Osteocyte (in vitro differentiated cells): ENCODE measurements at regions not wholly inside any gene's neighbourhood (a gene's known extent, or its start where the extent isn't known, plus 50 kb on each side); places are given as distances from the start of the nearest gene placed in this dataset.

Experiments
- DNase-seq: peaks from one replicate; pipeline ENCODE4 v3.0.0; 2021; ENCODE audit warnings: mixed read lengths; ENCODE audit not compliant: unreplicated experiment; ENCODE audit errors: extremely low spot score
- H3K27ac Mint-ChIP-seq: one replicate; pipeline ENCODE4 v1.8.0; 2021; ENCODE audit warnings: mild to moderate bottlenecking, mixed read lengths; ENCODE audit not compliant: unreplicated experiment
- H3K27me3 Mint-ChIP-seq: one replicate; pipeline ENCODE4 v1.8.0; 2021; ENCODE audit warnings: mixed read lengths; ENCODE audit not compliant: unreplicated experiment
- H3K36me3 Mint-ChIP-seq: one replicate; pipeline ENCODE4 v1.8.0; 2021; ENCODE audit warnings: mixed read lengths; ENCODE audit not compliant: unreplicated experiment
- H3K4me1 Mint-ChIP-seq: one replicate; pipeline ENCODE4 v1.8.0; 2021; ENCODE audit warnings: mixed read lengths; ENCODE audit not compliant: unreplicated experiment
- H3K4me3 Mint-ChIP-seq: one replicate; pipeline ENCODE4 v1.8.0; 2021; ENCODE audit warnings: mild to moderate bottlenecking, moderate library complexity, mixed read lengths; ENCODE audit not compliant: unreplicated experiment
- H3K9me3 Mint-ChIP-seq: one replicate; pipeline ENCODE4 v1.8.0; 2021; ENCODE audit warnings: mixed read lengths; ENCODE audit not compliant: unreplicated experiment
- CTCF ChIP-seq: fragments of 200-600 bp; sonication (generic); IDR thresholded peaks from 2 replicates; pipeline ENCODE4 v1.5.0; 2021; ENCODE audit warnings: antibody characterized with exemption, mild to moderate bottlenecking, moderate library complexity

DNA sequence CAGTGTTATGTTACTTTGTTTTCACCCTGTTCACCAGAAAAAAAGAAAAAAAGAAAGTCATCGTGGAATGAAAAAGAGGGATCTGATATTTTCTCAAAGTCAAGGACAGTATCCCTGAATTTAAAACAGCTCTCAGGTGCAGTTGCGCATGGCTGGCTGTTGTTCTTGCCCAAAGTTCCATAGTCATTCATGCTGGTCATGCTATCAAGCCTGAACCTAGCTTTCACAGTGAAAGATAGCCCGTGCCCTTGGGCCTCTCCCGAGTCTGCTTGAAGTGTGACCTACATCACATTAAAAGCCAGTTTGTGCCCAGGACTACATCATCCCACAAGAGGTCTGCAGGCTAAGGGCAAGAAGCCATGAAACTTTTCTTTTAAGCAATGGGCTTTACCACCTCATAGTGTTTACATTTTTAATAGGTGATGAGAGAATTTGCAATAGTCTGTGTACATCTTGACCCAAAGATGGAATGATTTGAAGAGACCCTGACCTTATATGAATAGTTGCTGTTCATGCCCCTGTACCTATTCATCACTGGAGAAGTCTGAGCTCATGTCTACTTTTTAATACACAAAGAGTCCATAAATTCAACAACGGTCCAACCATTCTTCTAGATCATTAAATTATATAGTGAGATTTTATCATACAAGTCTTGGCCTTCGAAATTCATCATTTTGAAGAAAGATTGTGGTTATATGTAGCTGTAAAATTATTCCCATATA lies 522.5 kb upstream of the MCTP2 start:
- Mint-ChIP-seq H3K27me3 (no peaks in the 10 kb centered on the region), H3K4me1 (no peaks in the 10 kb centered on the region), H3K27ac (no peak overlapping the region), H3K36me3 (no peaks in the 10 kb centered on the region), H3K9me3 (peaks cover 10% of the 10 kb centered on the region), H3K4me3 (no peak overlapping the region)
- no peak for TF ChIP-seq CTCF
- no peak for DNase-seq

DNA sequence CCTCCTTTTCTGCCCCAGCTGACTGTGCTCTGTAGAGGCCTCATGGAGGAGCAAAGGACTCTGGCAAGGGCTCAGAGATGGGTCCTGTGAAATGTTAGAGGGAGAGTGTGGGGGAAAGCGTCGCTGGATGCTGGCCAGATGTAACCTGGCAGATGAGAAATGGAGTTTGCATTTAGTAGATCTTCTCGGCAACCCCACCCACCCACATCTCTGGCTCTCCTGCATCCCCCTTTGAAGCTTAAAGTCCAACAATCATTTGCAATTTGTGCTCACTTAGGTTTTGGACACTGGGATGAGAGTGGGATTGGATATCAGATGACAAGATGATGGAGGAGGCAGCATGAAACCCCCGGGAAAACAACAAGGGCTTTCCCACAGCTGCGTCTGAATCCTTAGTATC lies 523.6 kb upstream of the MCTP2 start:
- Mint-ChIP-seq H3K36me3 (no peaks in the 10 kb centered on the region), H3K27ac (no peak overlapping the region), H3K27me3 (no peaks in the 10 kb centered on the region), H3K4me3 (no peak overlapping the region), H3K9me3 (peaks cover 15% of the 10 kb centered on the region), H3K4me1 (no peaks in the 10 kb centered on the region)
- DNase-seq = no peak
- no peak for TF ChIP-seq CTCF

DNA sequence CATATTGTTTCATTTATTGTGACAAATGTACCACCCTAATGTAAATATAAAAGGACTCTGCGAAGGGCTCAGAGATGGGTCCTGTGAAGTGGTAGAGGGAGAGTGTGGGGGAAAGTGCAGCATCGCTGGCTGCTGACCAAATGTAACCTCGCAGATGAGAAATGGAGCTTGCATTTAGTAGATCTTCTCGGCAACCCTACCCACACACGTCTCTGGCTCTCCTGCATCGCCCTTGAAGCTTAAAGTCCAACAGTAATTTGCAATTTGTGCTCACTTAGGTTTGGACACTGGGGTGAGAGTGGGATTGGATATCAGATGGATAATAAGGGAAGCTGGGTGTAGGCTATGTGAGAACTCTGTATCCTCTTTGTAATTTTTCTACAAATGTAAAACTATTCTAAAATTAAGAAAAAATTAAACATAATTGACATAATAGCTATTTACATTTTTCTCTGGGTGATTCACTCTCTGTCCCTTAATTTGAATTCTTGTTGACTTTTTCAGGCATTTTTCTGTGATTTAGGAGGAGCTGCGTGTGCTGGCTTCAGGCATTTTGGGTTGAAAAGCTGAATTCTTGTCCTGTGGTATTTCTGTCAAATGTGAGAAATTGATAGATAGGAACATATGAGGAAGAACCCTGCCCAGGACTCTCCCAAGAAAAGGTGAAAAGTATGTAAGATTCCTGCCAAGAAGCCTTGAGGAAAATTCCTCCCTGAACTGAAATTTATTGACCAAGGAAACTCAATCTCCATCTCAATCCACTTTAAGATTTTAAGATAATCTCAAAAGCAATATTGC lies 524.7 kb upstream of the MCTP2 start:
- H3K4me3 Mint-ChIP-seq = no peak overlapping the region
- no peaks in the 10 kb centered on the region for H3K4me1 Mint-ChIP-seq
- H3K9me3 Mint-ChIP-seq = peaks cover 16% of the 10 kb centered on the region

GRCh38 chr15:93705753-93706455 lies 525.5 kb upstream of the MCTP2 start:
- Mint-ChIP-seq H3K36me3 (no peaks in the 10 kb centered on the region), H3K9me3 (peaks cover 22% of the 10 kb centered on the region), H3K4me1 (no peaks in the 10 kb centered on the region), H3K27ac (no peak overlapping the region), H3K4me3 (no peak overlapping the region), H3K27me3 (no peaks in the 10 kb centered on the region)
- TF ChIP-seq CTCF = no peak
- no peak for DNase-seq

More for the DNA sequence above, 524.7 kb upstream of the MCTP2 start:
- Mint-ChIP-seq H3K27ac (no peak overlapping the region), H3K36me3 (no peaks in the 10 kb centered on the region), H3K27me3 (no peaks in the 10 kb centered on the region)
- no peak for TF ChIP-seq CTCF
- DNase-seq = no peak
